ENCODE measurements at regions not wholly inside any gene's neighbourhood (a gene's known extent, or its start where the extent isn't known, plus 50 kb on each side); places are given as distances from the start of the nearest gene placed in this dataset.

DNA sequence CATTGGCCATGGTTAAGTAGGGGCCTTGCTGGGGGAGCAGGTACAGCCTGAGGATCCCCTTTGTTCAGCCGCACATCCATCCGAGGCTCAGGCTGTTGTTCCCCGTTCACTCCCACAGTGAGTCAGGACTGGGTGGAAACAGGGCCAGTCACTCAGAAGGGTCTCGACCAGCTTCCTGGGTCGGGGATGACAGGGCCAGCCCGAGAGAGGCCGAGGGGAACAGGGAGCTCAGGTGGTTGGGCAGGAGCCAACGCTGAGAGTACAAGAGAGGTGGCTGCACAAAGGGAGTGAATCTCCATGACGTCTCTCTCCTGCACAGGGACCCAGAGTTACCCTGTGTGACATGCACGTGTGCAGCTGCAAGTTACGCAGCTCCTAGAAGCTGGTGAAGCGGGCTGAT, 97.2 kb upstream of the SHANK2 start:
- no peak for TF ChIP-seq POLR2A (IDR thresholded peaks at IDR 0.05)
- TF ChIP-seq, protein P1, sequence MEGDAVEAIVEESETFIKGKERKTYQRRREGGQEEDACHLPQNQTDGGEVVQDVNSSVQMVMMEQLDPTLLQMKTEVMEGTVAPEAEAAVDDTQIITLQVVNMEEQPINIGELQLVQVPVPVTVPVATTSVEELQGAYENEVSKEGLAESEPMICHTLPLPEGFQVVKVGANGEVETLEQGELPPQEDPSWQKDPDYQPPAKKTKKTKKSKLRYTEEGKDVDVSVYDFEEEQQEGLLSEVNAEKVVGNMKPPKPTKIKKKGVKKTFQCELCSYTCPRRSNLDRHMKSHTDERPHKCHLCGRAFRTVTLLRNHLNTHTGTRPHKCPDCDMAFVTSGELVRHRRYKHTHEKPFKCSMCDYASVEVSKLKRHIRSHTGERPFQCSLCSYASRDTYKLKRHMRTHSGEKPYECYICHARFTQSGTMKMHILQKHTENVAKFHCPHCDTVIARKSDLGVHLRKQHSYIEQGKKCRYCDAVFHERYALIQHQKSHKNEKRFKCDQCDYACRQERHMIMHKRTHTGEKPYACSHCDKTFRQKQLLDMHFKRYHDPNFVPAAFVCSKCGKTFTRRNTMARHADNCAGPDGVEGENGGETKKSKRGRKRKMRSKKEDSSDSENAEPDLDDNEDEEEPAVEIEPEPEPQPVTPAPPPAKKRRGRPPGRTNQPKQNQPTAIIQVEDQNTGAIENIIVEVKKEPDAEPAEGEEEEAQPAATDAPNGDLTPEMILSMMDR (IDR thresholded peaks at IDR 0.05), result no peak
